WTC11 (cell line): ENCODE measurements at regions not wholly inside any gene's neighbourhood (a gene's known extent, or its start where the extent isn't known, plus 50 kb on each side); places are given as distances from the start of the nearest gene placed in this dataset.

Experiments
- ATAC-seq: fragments of 200-7000 bp; cut with Tn5 transposase; 2 replicates; pipeline ENCODE4 v1.10.0; 2021; ENCODE audit warnings: mild to moderate bottlenecking, moderate library complexity
- CTCF ChIA-PET: fragments of 300-600 bp; sonication (Branson Sonifier 250); formaldehyde crosslinking; loops from one replicate; lab custom pipeline; 2021; ENCODE audit warnings: antibody characterized with exemption; lab: Charles Lee
- POLR2A ChIA-PET: fragments of 350-600 bp; sonication (Branson Sonifier 250); formaldehyde crosslinking; loops from one replicate; lab custom pipeline; 2021; ENCODE audit warnings: antibody characterized with exemption; lab: Charles Lee
- DNase-seq: peaks from one replicate; pipeline ENCODE4 v3.0.0; 2021; ENCODE audit warnings: low spot score
- H3K27ac Mint-ChIP-seq: 2 replicates; pipeline ENCODE4 v1.8.0; 2021; ENCODE audit warnings: mixed read lengths
- H3K27me3 Mint-ChIP-seq: 2 replicates; pipeline ENCODE4 v1.8.0; 2021; ENCODE audit warnings: low read depth, mild to moderate bottlenecking, moderate library complexity, mixed read lengths
- H3K36me3 Mint-ChIP-seq: 2 replicates; pipeline ENCODE4 v1.8.0; 2021; ENCODE audit warnings: mixed read lengths
- H3K4me1 Mint-ChIP-seq: 2 replicates; pipeline ENCODE4 v1.8.0; 2022; ENCODE audit warnings: mixed read lengths
- H3K4me3 Mint-ChIP-seq: 2 replicates; pipeline ENCODE4 v1.8.0; 2021; ENCODE audit warnings: mild to moderate bottlenecking, moderate library complexity, mixed read lengths
- H3K9me3 Mint-ChIP-seq: 2 replicates; pipeline ENCODE4 v1.8.0; 2021; ENCODE audit warnings: mixed read lengths
- ATF2 ChIP-seq: sonication (generic); formaldehyde crosslinking; IDR thresholded peaks from 2 replicates; pipeline ENCODE4 v1.8.1; 2022; ENCODE audit warnings: low read depth, missing genetic modification reagents, borderline replicate concordance
- E2F1 ChIP-seq: sonication (generic); formaldehyde crosslinking; IDR thresholded peaks from 2 replicates; pipeline ENCODE4 v1.8.0; 2022; ENCODE audit warnings: mild to moderate bottlenecking, missing genetic modification reagents
- ESRRA ChIP-seq: sonication (generic); formaldehyde crosslinking; IDR thresholded peaks from 2 replicates; pipeline ENCODE4 v1.8.1; 2022; ENCODE audit warnings: mild to moderate bottlenecking, missing genetic modification reagents, borderline replicate concordance
- ETV6 ChIP-seq: sonication (generic); formaldehyde crosslinking; IDR thresholded peaks from 2 replicates; pipeline ENCODE4 v1.8.1; 2022; ENCODE audit warnings: mild to moderate bottlenecking, missing genetic modification reagents
- FOXK1 ChIP-seq: sonication (generic); formaldehyde crosslinking; IDR thresholded peaks from 2 replicates; pipeline ENCODE4 v1.8.0; 2022; ENCODE audit warnings: mild to moderate bottlenecking, moderate library complexity, missing genetic modification reagents
- HMGA2 ChIP-seq: fragments of 250-450 bp; sonication (Bioruptor Pico); IDR thresholded peaks from 2 replicates; pipeline ENCODE4 v1.4.0; 2021; ENCODE audit warnings: mild to moderate bottlenecking, moderate library complexity
- HMGXB4 ChIP-seq: sonication (generic); formaldehyde crosslinking; IDR thresholded peaks from 2 replicates; pipeline ENCODE4 v1.8.1; 2023; ENCODE audit warnings: mild to moderate bottlenecking, moderate library complexity, missing genetic modification reagents
- JAZF1 ChIP-seq: fragments of 250-450 bp; sonication (Bioruptor Pico); IDR thresholded peaks from 2 replicates; pipeline ENCODE4 v1.9.0; 2021; ENCODE audit warnings: moderate library complexity, mild to moderate bottlenecking, inconsistent platforms
- MLX ChIP-seq: sonication (generic); formaldehyde crosslinking; IDR thresholded peaks from 2 replicates; pipeline ENCODE4 v1.8.1; 2023; ENCODE audit warnings: mild to moderate bottlenecking, missing genetic modification reagents, moderate library complexity
- MYBL2 ChIP-seq: sonication (generic); formaldehyde crosslinking; IDR thresholded peaks from 2 replicates; pipeline ENCODE4 v1.8.1; 2023; ENCODE audit warnings: mild to moderate bottlenecking, moderate library complexity, missing genetic modification reagents
- NR3C1 ChIP-seq: sonication (generic); formaldehyde crosslinking; conservative IDR thresholded peaks from 2 replicates; pipeline ENCODE4 v1.8.1; 2023; ENCODE audit warnings: low read depth, mild to moderate bottlenecking, missing genetic modification reagents
- RELA ChIP-seq: sonication (generic); formaldehyde crosslinking; IDR thresholded peaks from 2 replicates; pipeline ENCODE4 v1.8.1; 2022; ENCODE audit warnings: missing genetic modification reagents, mild to moderate bottlenecking, borderline replicate concordance
- TEAD4 ChIP-seq: sonication (generic); formaldehyde crosslinking; IDR thresholded peaks from 2 replicates; pipeline ENCODE4 v1.8.0; 2022; ENCODE audit warnings: mild to moderate bottlenecking, missing genetic modification reagents
- TP53 ChIP-seq: sonication (generic); formaldehyde crosslinking; IDR thresholded peaks from 2 replicates; pipeline ENCODE4 v1.8.1; 2023; ENCODE audit warnings: mild to moderate bottlenecking, missing genetic modification reagents
- USF2 ChIP-seq: sonication (generic); formaldehyde crosslinking; IDR thresholded peaks from 2 replicates; pipeline ENCODE4 v1.8.1; 2023; ENCODE audit warnings: mild to moderate bottlenecking, missing genetic modification reagents, moderate library complexity
- ZBTB21 ChIP-seq: sonication (generic); formaldehyde crosslinking; IDR thresholded peaks from 2 replicates; pipeline ENCODE4 v1.8.1; 2023; ENCODE audit warnings: mild to moderate bottlenecking, missing genetic modification reagents, borderline replicate concordance
- ZBTB43 ChIP-seq: sonication (generic); formaldehyde crosslinking; IDR thresholded peaks from 2 replicates; pipeline ENCODE4 v1.8.1; 2023; ENCODE audit warnings: mild to moderate bottlenecking, missing genetic modification reagents
- ZNF121 ChIP-seq: sonication (generic); formaldehyde crosslinking; IDR thresholded peaks from 2 replicates; pipeline ENCODE4 v1.8.0; 2023; ENCODE audit warnings: missing genetic modification reagents
- ZNF416 ChIP-seq: fragments of 250-450 bp; sonication (Bioruptor Pico); IDR thresholded peaks from 2 replicates; pipeline ENCODE4 v1.9.0; 2021; ENCODE audit warnings: mild to moderate bottlenecking, inconsistent platforms
- ZNF423 ChIP-seq: fragments of 250-450 bp; sonication (Bioruptor Pico); IDR thresholded peaks from 2 replicates; pipeline ENCODE4 v2.1.2; 2022; ENCODE audit warnings: mild to moderate bottlenecking, moderate library complexity
- ZSCAN18 ChIP-seq: fragments of 250-450 bp; sonication (Bioruptor Pico); IDR thresholded peaks from 2 replicates; pipeline ENCODE4 v2.1.2; 2022; ENCODE audit warnings: mild to moderate bottlenecking, moderate library complexity

GRCh38 chr2:166792808-166793207, 95.5 kb upstream of the XIRP2 start:
- H3K36me3 Mint-ChIP-seq = peaks cover 15% of the 10 kb centered on the region; the same call in 1 of the 2 replicates
- no peak for ATAC-seq
- no peak overlapping the region for H3K4me3 Mint-ChIP-seq
- H3K27ac Mint-ChIP-seq = no peak overlapping the region
- no peaks in the 10 kb centered on the region for H3K27me3 Mint-ChIP-seq
- peaks cover 3% of the 10 kb centered on the region; the same call in 1 of the 2 replicates for H3K4me1 Mint-ChIP-seq
- H3K9me3 Mint-ChIP-seq = peaks cover 45% of the 10 kb centered on the region
- ChIA-PET POLR2A (no interaction called here), CTCF (no interaction called here)
- TF ChIP-seq MLX (CRISPR knock-in tag) = no peak
- no peak for TF ChIP-seq TP53 (CRISPR knock-in tag)
- TF ChIP-seq JAZF1 (CRISPR knock-in tag) = no peak
- TF ChIP-seq HMGXB4 (CRISPR knock-in tag) = no peak
- no peak for TF ChIP-seq HMGA2
- TF ChIP-seq ESRRA (CRISPR knock-in tag) = no peak
- no peak for TF ChIP-seq E2F1
- DNase-seq = no peak

GRCh38 chr2:166786707-166787106, 101.6 kb upstream of the XIRP2 start:
- peaks cover 34% of the 10 kb centered on the region for H3K4me1 Mint-ChIP-seq
- H3K36me3 Mint-ChIP-seq = peaks cover 4% of the 10 kb centered on the region; the same call in 1 of the 2 replicates
- CTCF ChIA-PET = no interaction called here
- no peak for DNase-seq
- H3K4me3 Mint-ChIP-seq = no peak overlapping the region
- H3K9me3 Mint-ChIP-seq = peaks cover 16% of the 10 kb centered on the region
- TF ChIP-seq ZBTB43 (no peak), USF2 (CRISPR knock-in tag) (no peak), E2F1 (no peak), ZNF423 (no peak), FOXK1 (no peak), ZBTB21 (no peak)
- no peak overlapping the region for H3K27ac Mint-ChIP-seq
- H3K27me3 Mint-ChIP-seq = no peaks in the 10 kb centered on the region
- POLR2A ChIA-PET = no interaction called here
- ATAC-seq = no peak

- DNase-seq = no peak
- no peaks in the 10 kb centered on the region for H3K36me3 Mint-ChIP-seq
- no peaks in the 10 kb centered on the region for H3K9me3 Mint-ChIP-seq
- no peak overlapping the region for H3K4me3 Mint-ChIP-seq
- H3K27me3 Mint-ChIP-seq = no peaks in the 10 kb centered on the region
- no peak overlapping the region for H3K27ac Mint-ChIP-seq
- H3K4me1 Mint-ChIP-seq = peaks cover 53% of the 10 kb centered on the region
- ChIA-PET CTCF (no interaction called here), POLR2A (no interaction called here)
- ATAC-seq = peak; percentile 30; the same call in 1 of the 2 replicates
- TF ChIP-seq ZSCAN18 (CRISPR knock-in tag) = no peak
- no peak for TF ChIP-seq TEAD4 (CRISPR knock-in tag)
- no peak for TF ChIP-seq E2F1
- TF ChIP-seq NR3C1 (CRISPR knock-in tag) = no peak
- TF ChIP-seq RELA = no peak
- TF ChIP-seq ATF2 (CRISPR knock-in tag) = no peak
- no peak for TF ChIP-seq ZNF121 (CRISPR knock-in tag)
- TF ChIP-seq ZNF416 = no peak
- no peak for TF ChIP-seq MYBL2 (CRISPR knock-in tag)
- TF ChIP-seq ETV6 (CRISPR knock-in tag) = no peak
- no peak for TF ChIP-seq ZBTB21
Measured at GRCh38 chr2:166784296-166784946, 103.9 kb upstream of the XIRP2 start.
